Spleen (tissue), 11 donors: ENCODE measurements at regions not wholly inside any gene's neighbourhood (a gene's known extent, or its start where the extent isn't known, plus 50 kb on each side); places are given as distances from the start of the nearest gene placed in this dataset.

Experiments used
- DNase-seq: peaks from one replicate; pipeline ENCODE4 v3.0.0-alpha.2; 2020
- H3K27ac ChIP-seq, 8 donors: fragments of 200-600 bp; sonication (generic) in 7 of 8; 1 replicate in 4 of 8; 2 replicates in 4 of 8; pipeline versions ENCODE4 v1.5.0 to v1.8.0; 2016 to 2021; ENCODE audit warnings: inconsistent platforms in 4 of 8, mild to moderate bottlenecking in 4 of 8, moderate library complexity in 1 of 8
- H3K27me3 ChIP-seq, 7 donors: fragments of 200-600 bp; sonication (generic) in 6 of 7; replicated peaks in 1 of 7; 1 replicate in 4 of 7; 2 replicates in 3 of 7; pipeline versions ENCODE4 v1.5.0 to v1.8.0; 2016 to 2021; ENCODE audit warnings: inconsistent platforms in 3 of 7, mild to moderate bottlenecking in 1 of 7
- H3K36me3 ChIP-seq, 6 donors: fragments of 200-600 bp; sonication (generic) in 5 of 6; 1 replicate in 4 of 6; 2 replicates in 2 of 6; pipeline versions ENCODE4 v1.5.0 to v1.8.0; 2016 to 2021; ENCODE audit warnings: inconsistent platforms in 2 of 6
- H3K4me1 ChIP-seq, 6 donors: fragments of 200-600 bp; sonication (generic) in 5 of 6; 1 replicate in 3 of 6; 2 replicates in 3 of 6; pipeline versions ENCODE4 v1.5.0 to v1.8.0; 2016 to 2021; ENCODE audit warnings: inconsistent platforms in 3 of 6
- H3K4me3 ChIP-seq, 8 donors: fragments of 200-600 bp; sonication (generic) in 7 of 8; 1 replicate in 4 of 8; 2 replicates in 4 of 8; pipeline versions ENCODE4 v1.5.0 to v1.8.0; 2016 to 2021; ENCODE audit warnings: inconsistent platforms in 4 of 8, mild to moderate bottlenecking in 4 of 8, moderate library complexity in 2 of 8
- H3K9me3 ChIP-seq, 8 donors: fragments of 200-600 bp; sonication (generic) in 7 of 8; 1 replicate in 4 of 8; 2 replicates in 4 of 8; pipeline versions ENCODE4 v1.5.0 to v1.8.0; 2016 to 2021; ENCODE audit warnings: inconsistent platforms in 4 of 8
- CTCF ChIP-seq, 11 experiments: fragments of 200-600 bp in 7 of 11; fragments of 450-650 bp in 4 of 11; sonication (generic) in 4 of 11; IDR thresholded peaks in 8 of 11; conservative IDR thresholded peaks in 3 of 11; 1 replicate in 7 of 11; 2 replicates in 4 of 11; pipeline versions ENCODE4 v1.4.0 to v1.8.0; 2016 to 2021; ENCODE audit warnings: antibody characterized with exemption in 11 of 11, inconsistent platforms in 4 of 11, mild to moderate bottlenecking in 1 of 11
- POLR2A ChIP-seq, 3 donors: fragments of 450-650 bp; IDR thresholded peaks; one replicate each; pipeline ENCODE4 v1.5.1; 2017; ENCODE audit warnings: antibody characterized with exemption in 3 of 3, mild to moderate bottlenecking in 1 of 3
- POLR2AphosphoS5 ChIP-seq, 3 donors: sonication (generic); formaldehyde crosslinking; IDR thresholded peaks; one replicate each; pipeline ENCODE4 v1.5.1; 2017; ENCODE audit warnings: antibody characterized with exemption in 3 of 3
- WGBS, 5 donors: extraction: QIAGEN DNeasy Blood & Tissue Kit in 3 of 5; methylation state at CpG; one replicate each; pipeline versions ENCODE4 v1.1.5 to v1.1.7; 2013 to 2018; 5-methylcytosine and 5-hydroxymethylcytosine counted together
- intact Hi-C: fragments of 100-400 bp; cut with DNase I; formaldehyde crosslinking; loops from one replicate; pipeline ENCODE4 v1.15.0; 2023; ENCODE audit warnings: low total_unique reads
- donor health status: healthy with polysubstance abuse.
- donor health status: DM: no; HTN: no; CAD: no; lungs with moderate emphysema.
- donor health status: DM: no; HTN: no; CAD: no.
- donor health status: Bipolar disorder and iron deficiency.
- donor health status: healthy.
- donor health status: DM: no; HTN: no; CAD: no.
- donor health status: DM: yes; HTN: yes; CAD: no.

GRCh38 chr5:17882760-17883488, 248.7 kb downstream of the TAF11L14 start:
- H3K36me3 ChIP-seq = no peaks in the 10 kb centered on the region
- WGBS, 5 donors = 71 to 94% (median 80%) methylated on average over 5 to 6 of the region's 6 CpGs

GRCh38 chr5:17888155-17888554, 253.9 kb downstream of the TAF11L14 start:
- no peak for DNase-seq
- H3K9me3 ChIP-seq = peaks cover 0 to 6% (median 0%) of the 10 kb centered on the region in 8 donors
- H3K27ac ChIP-seq = no peak overlapping the region
- H3K36me3 ChIP-seq = no peaks in the 10 kb centered on the region
- intact Hi-C loops = no loop called here
- TF ChIP-seq CTCF (IDR thresholded peaks at IDR 0.05 in 8 of 11, conservative IDR thresholded peaks at IDR 0.05 in 3 of 11) = no peak
- TF ChIP-seq POLR2A (IDR thresholded peaks at IDR 0.05) = no peak
- no peak for TF ChIP-seq POLR2AphosphoS5 (IDR thresholded peaks at IDR 0.05)
- H3K27me3 ChIP-seq = no peaks in the 10 kb centered on the region
- H3K4me1 ChIP-seq = no peaks in the 10 kb centered on the region
- H3K4me3 ChIP-seq = no peak overlapping the region

More at GRCh38 chr5:17882760-17883488, 248.7 kb downstream of the TAF11L14 start:
- Histone ChIP-seq H3K4me1 (no peaks in the 10 kb centered on the region), H3K27ac (no peak overlapping the region), H3K4me3 (no peak overlapping the region), H3K27me3 (no peaks in the 10 kb centered on the region), H3K9me3 (peaks cover 0 to 6% (median 0%) of the 10 kb centered on the region in 8 donors)
- TF ChIP-seq POLR2A (IDR thresholded peaks at IDR 0.05) (no peak), CTCF (IDR thresholded peaks at IDR 0.05 in 8 of 11, conservative IDR thresholded peaks at IDR 0.05 in 3 of 11) (no peak), POLR2AphosphoS5 (IDR thresholded peaks at IDR 0.05) (no peak)
- DNase-seq = no peak
- intact Hi-C loops = no loop called here

- TF ChIP-seq POLR2A (IDR thresholded peaks at IDR 0.05) (no peak), CTCF (IDR thresholded peaks at IDR 0.05 in 8 of 11, conservative IDR thresholded peaks at IDR 0.05 in 3 of 11) (no peak), POLR2AphosphoS5 (IDR thresholded peaks at IDR 0.05) (no peak)
- H3K27me3 ChIP-seq = no peaks in the 10 kb centered on the region
- H3K4me3 ChIP-seq = no peak overlapping the region
- no peaks in the 10 kb centered on the region for H3K9me3 ChIP-seq
- intact Hi-C loops = no loop called here
- WGBS, 5 donors = 80 to 91% (median 83%) methylated on average over 3 of the region's 3 CpGs
- no peaks in the 10 kb centered on the region for H3K36me3 ChIP-seq
- H3K27ac ChIP-seq = no peak overlapping the region
- no peak for DNase-seq
- H3K4me1 ChIP-seq = no peaks in the 10 kb centered on the region
Measured at GRCh38 chr5:17890501-17890900, 256.2 kb downstream of the TAF11L14 start.

- Histone ChIP-seq H3K27me3 (no peaks in the 10 kb centered on the region), H3K4me1 (no peaks in the 10 kb centered on the region), H3K27ac (no peak overlapping the region), H3K9me3 (no peaks in the 10 kb centered on the region), H3K4me3 (no peak overlapping the region), H3K36me3 (no peaks in the 10 kb centered on the region)
- no peak for DNase-seq
- 74 to 92% (median 79%) methylated on average over 6 of the region's 6 CpGs for WGBS, 5 donors
- intact Hi-C loops = no loop called here
- TF ChIP-seq POLR2AphosphoS5 (IDR thresholded peaks at IDR 0.05) (no peak), CTCF (IDR thresholded peaks at IDR 0.05 in 8 of 11, conservative IDR thresholded peaks at IDR 0.05 in 3 of 11) (no peak), POLR2A (IDR thresholded peaks at IDR 0.05) (no peak)
Measured at GRCh38 chr5:17891881-17892280, 257.6 kb downstream of the TAF11L14 start.
